BE2C (cell line): ENCODE measurements at regions not wholly inside any gene's neighbourhood (a gene's known extent, or its start where the extent isn't known, plus 50 kb on each side); places are given as distances from the start of the nearest gene placed in this dataset.

Source experiments
- DNase-seq: peaks from one replicate; pipeline ENCODE4 v3.0.0-alpha.2; 2020
- H3K27me3 ChIP-seq: fragments of 250-450 bp; sonication (Bioruptor Pico); 2 replicates; pipeline ENCODE4 v1.5.1; 2020; ENCODE audit warnings: mild to moderate bottlenecking
- H3K36me3 ChIP-seq: fragments of 250-450 bp; sonication (Bioruptor Pico); 2 replicates; pipeline ENCODE4 v1.5.1; 2020; ENCODE audit warnings: mild to moderate bottlenecking
- H3K4me1 ChIP-seq: fragments of 250-450 bp; sonication (Bioruptor Pico); 2 replicates; pipeline ENCODE4 v1.5.1; 2020
- H3K4me3 ChIP-seq: 2 replicates; pipeline ENCODE4 v1.5.1; 2011; ENCODE audit warnings: low read depth, low read length
- H3K9me3 ChIP-seq: fragments of 250-450 bp; sonication (Bioruptor Pico); 2 replicates; pipeline ENCODE4 v1.5.1; 2020
- TF ChIP-seq, protein P1 (sequence below): IDR thresholded peaks from 2 replicates; pipeline ENCODE4 v1.5.1; 2012; ENCODE audit warnings: mild to moderate bottlenecking, low read depth, low read length

DNA sequence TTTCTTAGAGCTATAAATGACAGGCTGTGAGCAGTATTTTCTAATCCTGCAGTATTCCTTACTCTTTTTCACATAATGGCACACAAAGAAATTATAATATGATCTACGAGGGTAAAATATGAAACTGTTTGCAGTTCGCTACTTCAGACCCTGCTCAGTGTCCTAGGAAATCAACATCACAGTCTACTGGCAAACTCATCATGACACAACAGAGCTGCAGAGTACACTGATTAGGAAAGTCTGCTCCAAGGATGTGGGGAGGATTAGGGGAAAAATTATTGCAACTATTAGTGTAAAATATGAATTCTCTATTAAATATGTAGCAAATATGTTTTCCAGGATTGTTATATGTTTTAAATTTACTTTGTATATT lies 149.2 kb upstream of the REG3G start:
- TF ChIP-seq, protein P1, sequence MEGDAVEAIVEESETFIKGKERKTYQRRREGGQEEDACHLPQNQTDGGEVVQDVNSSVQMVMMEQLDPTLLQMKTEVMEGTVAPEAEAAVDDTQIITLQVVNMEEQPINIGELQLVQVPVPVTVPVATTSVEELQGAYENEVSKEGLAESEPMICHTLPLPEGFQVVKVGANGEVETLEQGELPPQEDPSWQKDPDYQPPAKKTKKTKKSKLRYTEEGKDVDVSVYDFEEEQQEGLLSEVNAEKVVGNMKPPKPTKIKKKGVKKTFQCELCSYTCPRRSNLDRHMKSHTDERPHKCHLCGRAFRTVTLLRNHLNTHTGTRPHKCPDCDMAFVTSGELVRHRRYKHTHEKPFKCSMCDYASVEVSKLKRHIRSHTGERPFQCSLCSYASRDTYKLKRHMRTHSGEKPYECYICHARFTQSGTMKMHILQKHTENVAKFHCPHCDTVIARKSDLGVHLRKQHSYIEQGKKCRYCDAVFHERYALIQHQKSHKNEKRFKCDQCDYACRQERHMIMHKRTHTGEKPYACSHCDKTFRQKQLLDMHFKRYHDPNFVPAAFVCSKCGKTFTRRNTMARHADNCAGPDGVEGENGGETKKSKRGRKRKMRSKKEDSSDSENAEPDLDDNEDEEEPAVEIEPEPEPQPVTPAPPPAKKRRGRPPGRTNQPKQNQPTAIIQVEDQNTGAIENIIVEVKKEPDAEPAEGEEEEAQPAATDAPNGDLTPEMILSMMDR, result no peak
- Histone ChIP-seq H3K27me3 (no peaks in the 10 kb centered on the region), H3K4me1 (no peaks in the 10 kb centered on the region), H3K36me3 (no peaks in the 10 kb centered on the region), H3K4me3 (no peak overlapping the region), H3K9me3 (no peaks in the 10 kb centered on the region)
- DNase-seq, result no peak

- no peaks in the 10 kb centered on the region for H3K4me1 ChIP-seq
Observed at GRCh38 chr2:78887446-78887845, 138.1 kb upstream of the REG3G start.

DNA sequence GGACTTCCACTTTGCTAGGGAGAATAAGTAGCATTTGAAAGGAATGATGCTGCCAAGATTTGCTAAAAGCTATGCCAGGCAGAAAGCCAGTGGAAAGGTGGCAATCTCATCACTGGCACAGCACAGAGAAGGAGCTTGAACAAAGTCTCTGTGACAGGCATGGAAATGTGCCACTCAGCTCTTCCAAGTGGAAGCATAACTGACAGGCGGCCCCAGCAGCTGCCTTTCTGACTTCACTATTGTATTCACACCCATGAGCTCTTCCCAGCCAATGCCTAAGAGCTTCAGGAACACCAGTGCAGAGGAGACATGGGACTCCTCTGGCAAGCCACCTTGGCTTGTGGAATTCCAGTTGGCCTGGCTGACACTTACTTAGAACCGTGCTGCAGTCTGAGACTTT lies 134.6 kb upstream of the REG3G start:
- H3K4me1 ChIP-seq, result no peaks in the 10 kb centered on the region
- DNase-seq, result no peak
- no peaks in the 10 kb centered on the region for H3K9me3 ChIP-seq
- TF ChIP-seq, protein P1, result no peak
- no peaks in the 10 kb centered on the region for H3K27me3 ChIP-seq
- H3K36me3 ChIP-seq, result no peaks in the 10 kb centered on the region
- H3K4me3 ChIP-seq, result no peak overlapping the region

More at GRCh38 chr2:78887446-78887845, 138.1 kb upstream of the REG3G start:
- no peaks in the 10 kb centered on the region for H3K9me3 ChIP-seq
- H3K36me3 ChIP-seq, result no peaks in the 10 kb centered on the region
- DNase-seq, result no peak
- no peaks in the 10 kb centered on the region for H3K27me3 ChIP-seq
- no peak overlapping the region for H3K4me3 ChIP-seq
- TF ChIP-seq, protein P1, result no peak

- Histone ChIP-seq H3K4me1 (no peaks in the 10 kb centered on the region), H3K9me3 (no peaks in the 10 kb centered on the region), H3K27me3 (no peaks in the 10 kb centered on the region), H3K4me3 (no peak overlapping the region), H3K36me3 (no peaks in the 10 kb centered on the region)
- TF ChIP-seq, protein P1, result no peak
- DNase-seq, result no peak
Observed at GRCh38 chr2:78892295-78892694, 133.2 kb upstream of the REG3G start.

- Histone ChIP-seq H3K4me1 (no peaks in the 10 kb centered on the region), H3K4me3 (no peak overlapping the region), H3K36me3 (no peaks in the 10 kb centered on the region), H3K27me3 (no peaks in the 10 kb centered on the region), H3K9me3 (no peaks in the 10 kb centered on the region)
- TF ChIP-seq, protein P1, result no peak
- DNase-seq, result no peak
Observed at GRCh38 chr2:78895022-78895421, 130.5 kb upstream of the REG3G start.

DNA sequence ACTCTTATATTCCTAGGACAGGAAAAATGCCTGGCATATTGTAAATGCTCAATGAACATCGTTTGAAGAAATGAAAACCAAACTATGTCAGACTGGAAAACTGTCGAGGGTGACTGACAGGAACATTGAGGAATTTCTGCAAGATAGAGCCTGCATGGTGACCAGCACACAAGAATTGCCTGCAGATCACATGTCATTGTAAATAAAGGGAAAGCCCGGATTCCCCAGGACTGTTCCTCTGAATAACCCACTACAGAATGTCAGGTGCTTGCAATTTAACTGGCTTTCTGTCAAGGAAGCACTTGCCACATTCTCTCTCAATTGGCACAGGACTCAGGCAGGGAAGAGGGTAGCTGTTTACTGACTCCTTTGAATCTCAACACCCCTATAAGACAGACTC lies 129.0 kb upstream of the REG3G start:
- Histone ChIP-seq H3K27me3 (no peaks in the 10 kb centered on the region), H3K4me1 (no peaks in the 10 kb centered on the region), H3K9me3 (no peaks in the 10 kb centered on the region), H3K36me3 (no peaks in the 10 kb centered on the region), H3K4me3 (no peak overlapping the region)
- TF ChIP-seq, protein P1, result no peak
- no peak for DNase-seq
